Germinal center (tissue), 1 donor: ENCODE measurements at regions not wholly inside any gene's neighbourhood (a gene's known extent, or its start where the extent isn't known, plus 50 kb on each side); places are given as distances from the start of the nearest gene placed in this dataset.

Source experiments
- DNase-seq: peaks from one replicate; pipeline ENCODE4 v3.0.0; 2012; ENCODE audit warnings: mixed read lengths, low spot score

DNA sequence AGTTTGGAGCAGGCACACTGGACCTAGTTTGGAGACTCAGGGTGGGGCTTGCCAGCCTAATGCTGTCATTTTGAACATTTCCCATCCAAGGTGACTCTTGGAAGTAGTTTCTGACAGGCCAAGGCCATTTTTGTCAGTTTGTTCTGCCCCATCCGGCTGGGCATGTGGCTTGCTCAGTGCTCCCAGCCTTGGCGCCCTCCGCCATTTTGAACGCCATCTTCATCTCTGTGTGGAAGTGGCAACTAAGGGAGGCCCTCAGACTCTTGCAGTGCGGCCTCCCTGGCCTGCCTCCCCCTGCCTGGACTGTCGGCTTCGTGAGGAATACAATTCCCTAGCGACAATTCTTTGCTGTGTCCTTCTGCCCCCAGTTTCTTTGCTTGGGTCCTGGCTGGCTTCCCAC is 150.6 kb upstream of the RGMA start:
- DNase-seq, result no peak

DNA sequence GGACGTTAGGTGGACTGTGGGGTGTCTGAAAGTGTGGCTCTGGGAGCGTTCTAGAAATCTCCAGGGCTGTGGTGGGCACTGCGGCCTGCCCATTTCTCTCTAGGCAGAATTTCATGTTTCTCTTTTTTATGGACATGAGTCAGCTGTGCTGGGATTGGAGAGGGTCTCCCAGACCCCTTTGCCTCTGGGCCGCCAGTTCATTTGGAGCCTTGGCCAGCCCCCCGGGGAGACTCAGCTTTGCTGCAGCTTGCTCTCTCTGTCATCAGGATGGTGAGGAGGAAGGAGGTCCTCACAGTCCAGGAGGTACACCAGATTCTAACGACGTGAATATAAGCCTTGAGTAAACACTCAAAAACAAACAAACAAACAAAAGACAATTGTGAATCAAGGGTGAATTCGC is 149.6 kb upstream of the RGMA start:
- no peak for DNase-seq

DNA sequence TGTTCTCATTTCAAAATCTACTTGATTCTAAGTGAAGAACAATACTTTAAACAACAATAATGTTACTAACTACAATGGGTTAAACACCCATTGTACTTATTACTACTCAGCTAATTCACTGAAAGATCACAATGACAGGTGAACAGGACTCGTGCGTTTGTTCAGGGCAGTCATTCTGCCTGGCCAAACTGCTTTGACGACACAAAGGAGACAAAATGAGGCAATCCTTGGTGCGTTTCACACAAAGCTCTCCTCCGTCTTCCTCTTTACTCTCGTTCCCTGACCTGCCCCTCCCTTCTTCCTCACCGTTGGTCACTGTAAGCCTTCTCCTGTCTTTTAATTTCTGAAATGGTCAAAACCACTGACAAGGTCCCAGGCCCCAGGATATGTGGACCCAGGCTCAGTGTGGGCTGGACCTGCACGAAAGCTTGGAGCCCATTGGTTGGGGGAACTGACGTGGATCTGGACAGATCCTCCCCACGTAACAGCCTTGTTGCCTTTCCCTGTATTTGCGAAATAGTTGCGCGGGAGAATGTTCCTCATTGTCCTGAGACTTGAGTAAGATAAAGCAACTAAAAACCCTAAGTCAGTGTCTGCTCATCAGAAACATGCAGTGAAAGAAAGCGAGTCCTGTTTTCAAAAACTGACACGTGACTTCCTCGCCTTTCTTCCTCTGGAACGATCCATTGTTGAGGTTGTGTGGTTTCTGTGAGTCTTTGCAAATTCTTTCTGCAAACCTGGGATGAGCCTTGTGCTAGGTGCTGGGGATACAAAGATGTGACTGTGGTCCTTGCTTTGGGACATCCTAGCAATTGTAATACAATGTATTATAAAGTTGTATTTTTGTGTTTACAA is 147.1 kb upstream of the RGMA start:
- DNase-seq, result no peak

DNA sequence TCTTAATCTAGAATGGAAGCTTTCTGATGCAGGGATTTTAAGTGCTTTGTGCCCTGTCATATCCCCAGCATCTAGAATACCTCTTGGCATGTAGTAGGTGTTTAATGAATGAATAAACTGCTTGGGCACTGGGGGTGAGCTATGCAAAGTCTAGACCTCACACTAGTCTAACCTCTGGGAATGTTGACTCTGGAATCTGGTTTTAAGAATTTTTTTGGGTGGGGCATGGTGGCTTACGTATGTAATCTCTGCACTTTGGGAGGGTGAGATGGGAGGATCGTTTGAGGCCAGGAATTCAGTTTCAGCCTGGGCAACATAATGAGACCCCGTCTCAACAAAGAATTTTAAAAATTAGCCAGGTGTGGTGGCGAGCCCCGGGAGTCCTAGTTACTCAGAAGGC is 146.3 kb upstream of the RGMA start:
- DNase-seq, result no peak

DNA sequence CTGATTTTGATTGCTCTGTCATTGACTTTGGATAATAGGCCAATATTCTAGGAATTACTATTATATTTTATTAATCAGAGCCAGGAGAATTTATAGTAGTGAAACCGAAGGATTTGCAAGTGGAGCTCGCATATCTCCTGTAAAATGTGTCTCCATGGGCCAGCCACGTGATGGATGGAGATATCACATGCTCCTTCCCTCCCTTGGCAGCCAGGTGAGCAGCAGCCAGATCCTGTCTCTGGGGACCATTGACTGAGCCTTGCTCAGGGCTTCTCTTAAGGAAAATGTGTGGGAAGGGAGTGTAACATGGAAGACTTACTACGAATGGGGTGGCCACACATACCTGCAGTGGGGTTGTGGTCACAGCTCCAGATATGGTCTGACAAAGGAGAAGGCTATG is 144.7 kb upstream of the RGMA start:
- DNase-seq, result no peak

DNA sequence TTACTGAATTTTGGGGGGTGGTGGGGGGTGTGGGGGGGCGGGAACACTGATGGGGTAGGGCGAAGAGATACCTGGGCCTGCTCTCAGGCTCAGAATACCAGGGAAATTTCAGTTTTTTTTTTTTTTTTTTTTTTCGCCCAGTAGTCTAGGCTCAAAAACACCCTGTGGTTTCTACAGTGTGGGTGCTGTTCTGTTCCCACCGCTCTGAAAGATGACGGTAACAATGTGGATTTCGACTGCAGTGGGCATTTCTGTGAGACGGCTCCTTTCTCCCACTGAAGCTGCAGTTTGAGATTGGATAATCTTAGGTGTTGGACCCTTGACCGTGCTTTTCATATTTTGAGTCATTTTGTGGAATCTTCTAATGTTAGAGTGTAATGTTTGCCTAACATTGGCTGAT is 143.8 kb upstream of the RGMA start:
- no peak for DNase-seq

DNA sequence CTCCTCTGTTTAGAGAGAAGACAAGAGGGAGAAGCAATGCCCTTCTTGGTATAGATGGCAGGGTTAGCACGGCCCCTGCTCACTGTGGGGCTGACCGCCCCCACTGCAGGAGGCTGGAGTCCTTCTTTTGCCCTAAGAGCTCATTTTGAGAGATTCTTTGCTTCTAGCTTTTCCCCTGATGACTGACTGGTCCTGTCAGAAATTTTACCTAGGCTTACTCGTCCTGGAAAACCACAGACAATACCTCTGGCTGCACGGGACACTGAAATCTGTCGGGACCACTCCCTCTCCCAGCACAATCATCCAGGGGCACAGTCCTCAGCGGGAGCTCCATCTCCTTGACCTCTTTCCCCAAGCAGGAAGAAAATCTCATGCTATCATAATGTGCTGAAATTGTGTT is 143.0 kb upstream of the RGMA start:
- no peak for DNase-seq

DNA sequence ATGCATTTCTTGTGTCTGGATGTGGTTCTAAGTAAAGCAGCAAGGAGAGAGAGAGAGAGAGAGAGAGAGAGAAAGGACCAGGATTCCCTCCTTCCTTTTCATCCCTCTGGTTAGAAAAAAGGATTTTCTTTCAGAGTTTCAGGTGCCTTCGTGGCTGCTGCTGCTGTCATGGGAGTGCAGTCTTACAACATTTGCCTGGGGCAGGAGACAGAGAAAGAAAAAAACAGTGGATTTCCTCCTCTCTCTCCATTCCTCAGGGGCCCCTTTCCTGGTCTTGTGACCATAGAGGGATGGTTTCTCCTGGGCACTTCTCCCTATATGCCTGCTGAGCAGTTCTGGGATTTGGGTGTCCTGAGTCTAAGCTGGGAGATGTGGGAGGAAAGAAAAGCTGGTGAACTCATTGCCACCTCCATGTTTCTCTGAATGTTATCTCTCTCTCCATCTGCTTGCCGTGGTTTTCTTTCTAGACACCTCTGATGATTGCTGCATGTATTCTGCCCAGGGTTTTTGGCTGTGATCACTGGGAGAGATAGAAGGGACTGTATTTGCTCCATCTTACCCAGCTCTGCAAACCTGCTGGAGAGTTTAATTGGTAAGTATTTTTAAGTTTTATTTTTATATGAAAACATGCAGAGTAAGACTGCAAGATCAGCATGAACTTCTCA is 142.4 kb upstream of the RGMA start:
- DNase-seq, result no peak

DNA sequence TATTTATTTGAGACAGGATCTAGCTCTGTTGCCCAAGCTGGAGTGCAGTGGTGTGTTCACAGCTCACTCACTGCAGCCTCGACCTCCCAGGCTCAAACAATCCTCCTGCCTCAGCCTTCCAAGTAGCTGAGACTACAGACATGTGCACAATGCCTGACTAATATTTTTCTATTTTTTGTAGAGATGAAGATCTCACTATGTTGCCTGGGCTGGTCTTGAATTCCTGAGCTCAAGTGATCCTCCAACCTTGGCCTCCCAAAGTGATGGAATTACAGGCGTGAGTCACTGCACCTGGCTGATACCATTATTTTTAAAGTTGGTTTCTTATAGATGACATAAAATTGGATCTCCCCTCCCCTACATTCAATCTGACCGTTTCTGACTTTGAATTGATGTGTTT is 139.5 kb upstream of the RGMA start:
- DNase-seq, result no peak

DNA sequence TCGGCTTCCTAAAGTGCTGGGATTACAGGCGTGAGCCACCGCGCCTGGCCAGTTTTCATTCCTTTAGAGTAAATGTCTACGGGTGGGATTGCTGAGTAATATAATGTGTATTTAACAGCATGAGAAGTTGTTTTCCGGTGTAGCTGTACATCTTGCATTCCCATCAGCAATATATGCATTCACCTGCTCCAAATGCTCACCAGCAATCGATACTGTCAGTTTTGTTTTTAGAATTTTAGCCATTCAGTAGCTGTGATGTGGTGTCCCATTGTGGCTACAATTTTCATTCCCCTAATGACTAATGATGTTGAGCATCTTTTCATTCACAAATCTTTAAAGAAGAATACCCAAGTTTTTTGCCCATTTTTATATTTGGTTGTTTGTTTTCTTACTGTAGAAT is 134.8 kb upstream of the RGMA start:
- no peak for DNase-seq

DNA sequence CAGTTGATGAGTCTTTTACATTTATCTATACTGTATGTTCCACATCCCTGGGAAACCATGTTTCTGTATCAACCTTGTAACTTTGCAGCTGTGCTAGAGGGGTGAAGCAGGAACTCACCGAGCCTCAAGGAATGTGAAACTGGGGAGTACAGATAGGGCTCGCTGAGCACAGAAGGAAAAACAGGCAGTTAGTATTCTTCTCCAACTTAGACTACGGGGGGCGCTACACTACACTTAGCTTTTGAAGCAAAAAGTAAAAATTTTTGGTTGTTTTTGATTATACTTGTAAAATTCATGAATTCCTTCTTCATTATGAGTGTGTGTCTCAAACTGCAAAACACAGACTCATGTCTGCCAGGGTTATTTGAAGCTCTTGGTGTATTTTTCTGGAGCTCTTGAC is 132.7 kb upstream of the RGMA start:
- no peak for DNase-seq

DNA sequence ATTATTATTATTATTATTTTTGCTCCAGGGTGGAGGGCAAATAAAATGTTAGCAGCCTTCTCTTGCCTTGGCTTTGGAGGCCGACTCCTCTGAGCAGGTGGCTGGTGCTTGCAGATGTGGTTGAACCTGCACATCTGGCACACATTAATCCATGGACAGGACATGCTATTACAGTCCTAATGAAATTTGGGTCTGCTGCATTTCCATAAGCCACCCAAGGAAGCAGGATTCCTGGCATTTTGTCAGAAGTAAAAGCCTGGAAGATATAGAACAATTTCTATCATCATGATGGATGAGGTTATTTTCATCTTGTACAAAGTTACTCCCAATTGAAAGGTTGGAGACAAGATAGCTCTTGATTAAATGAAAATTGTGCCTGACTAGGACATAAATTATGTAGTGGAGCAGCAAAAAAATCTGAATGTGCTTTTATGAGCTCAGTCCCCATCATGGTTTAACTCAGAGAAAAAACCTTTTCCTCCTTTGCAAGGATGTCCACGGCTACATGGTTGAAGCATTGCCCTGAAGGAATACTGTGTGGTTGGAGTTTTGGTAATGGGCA is 130.9 kb upstream of the RGMA start:
- no peak for DNase-seq

DNA sequence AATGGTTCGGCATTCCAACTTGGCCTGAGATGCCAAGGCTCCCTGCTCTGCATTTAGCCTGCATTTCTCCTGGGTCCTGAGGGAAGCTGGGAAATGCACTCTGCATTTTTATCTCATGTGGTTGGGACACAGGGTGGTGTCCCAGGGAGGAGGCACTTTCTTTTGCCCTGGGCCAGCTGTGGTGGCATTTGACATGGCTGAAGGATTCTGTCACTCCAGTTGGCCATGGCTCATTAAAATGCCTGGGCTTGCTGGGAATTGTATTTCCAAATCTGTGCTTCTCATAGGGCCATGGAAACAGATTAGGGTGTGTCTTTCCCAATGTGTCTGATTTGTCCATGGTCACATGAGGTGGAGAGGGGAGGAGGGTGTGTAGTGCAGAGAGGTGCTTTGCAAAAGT is 128.3 kb upstream of the RGMA start:
- DNase-seq, result no peak

DNA sequence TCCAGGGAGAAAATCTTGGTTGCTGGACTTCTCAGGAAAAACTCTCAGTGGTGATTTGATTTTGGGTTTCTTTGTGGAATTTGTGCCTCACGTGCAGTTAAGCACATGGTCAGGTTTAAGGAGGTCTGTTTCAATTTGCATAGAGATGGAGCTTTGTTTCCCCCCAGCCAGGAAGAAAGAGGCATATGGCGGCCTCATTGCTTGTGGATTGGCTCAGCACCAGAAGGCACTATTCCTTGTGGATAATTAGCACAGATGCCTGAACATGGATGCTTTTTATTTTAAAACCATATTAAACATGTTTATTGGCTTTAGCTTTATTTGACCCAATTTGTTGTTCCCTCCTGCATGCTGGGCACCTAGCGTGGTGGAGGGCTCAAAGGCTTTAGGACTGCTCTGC is 125.1 kb upstream of the RGMA start:
- no peak for DNase-seq

DNA sequence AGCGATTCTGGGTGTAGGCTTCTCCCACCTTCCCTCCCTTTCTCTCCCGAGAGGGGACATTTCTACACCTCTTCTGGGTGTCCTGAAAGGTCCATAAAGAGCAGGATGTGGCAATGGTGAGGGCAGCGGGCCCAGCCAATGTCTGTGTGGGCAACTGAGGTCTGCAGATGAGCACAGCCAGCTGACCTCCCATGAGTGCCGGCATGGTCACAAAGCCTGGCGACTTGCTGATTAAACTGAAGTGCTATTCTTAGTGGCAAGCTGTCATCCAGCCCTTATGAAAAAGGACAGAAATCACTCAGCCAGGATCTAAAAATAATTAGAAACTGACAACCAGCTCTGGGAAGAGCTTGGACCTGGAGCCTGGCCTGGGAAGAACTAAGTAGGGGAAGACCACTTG is 124.3 kb upstream of the RGMA start:
- DNase-seq, result no peak

DNA sequence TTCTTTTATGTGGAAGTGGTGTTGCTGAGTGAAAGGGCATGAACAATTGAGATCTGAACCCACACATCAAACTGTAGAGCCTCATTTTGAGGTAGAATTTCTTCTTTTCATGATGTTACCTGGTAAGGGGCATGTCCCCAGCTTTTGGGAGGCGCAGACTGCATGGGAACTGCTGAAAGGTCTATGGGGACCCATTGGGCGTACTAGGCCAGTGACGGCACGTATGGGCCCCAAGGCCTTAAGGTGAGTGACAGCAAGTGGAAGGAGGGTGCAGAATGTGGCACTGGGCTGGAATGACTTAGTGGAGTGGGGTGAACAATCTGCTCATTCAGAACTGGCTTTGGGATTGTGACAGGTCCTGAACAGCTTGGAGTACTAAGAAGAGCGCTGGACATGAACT is 123.6 kb upstream of the RGMA start:
- no peak for DNase-seq

DNA sequence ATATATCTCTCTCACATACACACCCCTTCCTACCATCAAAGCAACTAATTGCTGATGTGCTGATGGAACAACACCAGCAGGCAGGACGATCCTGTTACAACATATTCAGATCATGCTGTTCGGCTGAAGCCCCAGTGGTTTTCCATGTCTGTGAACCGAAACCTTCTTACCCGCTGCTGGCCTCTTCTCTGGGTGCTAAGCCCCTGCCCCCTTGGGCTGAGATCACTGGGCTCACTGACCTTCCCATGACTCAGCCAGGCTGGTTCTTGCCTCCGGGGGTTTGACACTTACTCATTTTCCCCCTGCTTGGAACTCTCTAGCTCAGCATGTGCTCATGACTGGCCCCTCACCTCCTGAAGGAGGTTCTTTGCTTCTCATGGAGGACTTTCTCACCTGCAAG is 122.0 kb upstream of the RGMA start:
- no peak for DNase-seq

DNA sequence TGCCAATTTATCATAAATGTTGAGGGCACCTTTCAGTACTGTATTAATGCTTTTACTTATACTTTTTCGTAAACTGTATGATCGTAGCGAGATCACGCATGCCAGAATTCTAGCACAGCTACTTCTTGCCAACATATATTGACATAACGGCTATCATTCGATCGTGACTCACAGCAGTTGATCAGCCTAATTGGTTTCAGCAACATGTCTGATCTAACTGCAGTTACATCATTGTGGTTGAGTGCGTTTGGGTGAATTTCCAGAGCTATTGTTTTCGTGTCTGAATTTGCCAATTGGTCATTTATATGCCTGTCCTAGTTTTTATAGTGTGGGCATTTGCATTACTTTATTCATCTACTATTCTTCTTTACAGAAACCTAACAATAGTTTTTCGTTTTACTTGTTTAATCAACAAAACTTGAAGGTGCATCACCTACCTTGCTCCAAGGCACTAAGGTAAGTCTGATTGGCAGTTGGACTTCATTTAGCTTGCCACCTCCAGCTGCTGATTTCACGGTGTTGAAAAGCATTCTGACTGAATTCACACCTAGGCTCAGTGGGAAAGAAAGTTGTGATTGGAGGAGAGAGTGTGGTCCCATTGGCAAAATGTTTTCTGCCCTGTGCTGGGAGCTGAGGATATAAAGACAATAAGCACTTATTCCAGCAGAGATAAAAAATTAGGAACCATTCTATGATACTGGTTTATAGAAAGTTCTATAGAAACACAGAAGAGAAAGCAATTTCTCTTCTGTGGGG is 120.9 kb upstream of the RGMA start:
- no peak for DNase-seq

DNA sequence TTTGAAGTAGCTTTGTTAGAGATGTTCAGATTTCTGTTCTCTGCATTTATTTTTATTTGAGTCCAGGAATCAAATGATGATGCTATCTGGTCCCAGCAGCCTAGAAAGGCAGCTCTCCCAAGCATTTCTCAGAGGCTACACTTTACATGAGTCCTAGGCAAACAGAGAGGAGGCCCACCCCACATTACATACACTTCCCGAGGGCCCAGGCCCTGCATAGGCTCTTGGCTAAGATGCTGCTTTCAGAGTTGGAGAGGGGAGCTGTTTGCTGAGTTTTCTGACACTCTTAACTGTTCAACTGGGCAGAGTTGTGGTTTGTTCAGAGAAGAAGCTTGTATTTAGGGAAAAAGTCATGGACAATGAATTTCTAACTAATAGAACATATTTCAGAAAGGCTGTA is 117.9 kb upstream of the RGMA start:
- no peak for DNase-seq

DNA sequence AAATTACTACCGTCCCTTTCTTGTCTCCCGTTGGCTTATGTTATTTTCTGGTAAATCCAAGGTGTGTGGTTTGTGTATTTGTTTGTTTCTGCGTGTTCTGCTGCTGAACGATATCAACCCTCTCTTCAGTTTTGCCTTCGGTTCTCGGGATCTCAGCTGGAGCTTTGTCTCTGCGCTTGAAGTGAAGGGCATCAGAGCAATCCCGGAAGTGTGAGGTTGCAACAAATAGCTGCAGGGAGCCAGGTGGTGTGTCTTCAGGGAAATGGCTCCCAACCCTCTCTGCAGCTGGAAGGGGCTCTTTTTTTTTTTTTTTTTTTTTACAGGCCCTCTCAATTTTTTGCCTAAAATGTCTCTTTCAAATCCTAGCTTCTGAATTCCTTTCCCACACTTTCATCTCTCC is 116.4 kb upstream of the RGMA start:
- DNase-seq, result no peak

DNA sequence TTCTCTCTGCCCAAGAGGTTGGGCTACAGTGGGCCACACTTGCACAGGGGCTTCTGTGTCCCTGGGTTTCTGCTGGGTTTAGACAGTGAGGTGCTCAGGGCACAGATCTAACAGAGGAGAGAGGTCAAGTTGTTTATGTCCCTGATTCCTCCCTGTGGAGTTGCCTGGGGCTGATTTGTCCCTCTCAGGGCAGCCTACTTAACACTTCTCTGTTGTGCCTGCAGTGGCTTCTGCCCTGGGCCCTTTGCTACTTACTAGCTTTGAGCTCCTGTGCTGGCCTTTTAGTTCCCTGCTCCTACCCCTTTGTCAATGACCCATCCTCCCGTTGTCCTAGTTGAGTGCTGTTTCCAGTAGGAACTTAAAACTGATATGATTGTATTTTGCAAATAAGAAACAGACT is 114.0 kb upstream of the RGMA start:
- no peak for DNase-seq

DNA sequence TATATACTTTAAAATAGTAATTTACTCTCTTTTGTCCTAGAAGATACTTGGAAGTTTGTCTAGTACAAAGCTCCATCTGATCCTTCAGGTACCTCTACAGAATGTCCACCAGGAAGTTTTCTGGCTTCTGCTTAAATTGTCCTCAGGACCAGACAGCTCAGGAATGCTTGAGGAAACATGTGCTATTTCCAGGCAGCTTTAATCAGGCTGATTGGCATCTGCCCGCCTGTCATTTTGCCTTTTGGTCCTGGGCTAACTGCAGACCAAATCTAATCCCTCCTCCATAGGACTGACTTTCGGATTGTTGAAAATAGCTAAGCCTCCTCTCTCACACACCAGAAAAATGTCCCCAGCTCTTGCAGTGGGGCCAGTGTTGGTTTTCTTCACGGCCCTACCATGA is 113.4 kb upstream of the RGMA start:
- no peak for DNase-seq

DNA sequence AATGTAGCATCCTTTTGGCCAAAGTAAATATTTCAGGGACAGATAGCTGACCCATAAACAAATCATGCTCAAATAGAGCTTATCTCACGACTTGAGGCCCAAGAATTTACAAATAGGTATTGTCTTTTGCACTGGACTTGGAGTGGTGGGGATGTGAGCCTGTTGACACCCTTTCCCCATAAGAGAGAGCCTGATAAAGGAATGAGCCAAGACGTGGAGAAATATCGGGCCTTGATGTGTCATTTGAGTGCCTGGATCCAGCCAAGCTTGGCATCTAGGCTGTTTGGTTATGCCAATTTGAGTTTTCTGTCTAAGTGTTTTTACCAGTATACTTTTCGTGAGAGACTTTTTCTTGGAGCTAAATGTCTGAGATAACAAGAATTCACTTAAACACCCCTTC is 112.9 kb upstream of the RGMA start:
- DNase-seq, result no peak
